HG03571 (cell line): ENCODE measurements at regions not wholly inside any gene's neighbourhood (a gene's known extent, or its start where the extent isn't known, plus 50 kb on each side); places are given as distances from the start of the nearest gene placed in this dataset.
"Not testable (repeated sequence)": the region's sequence is repeated elsewhere in the genome, so short reads cannot be mapped to it uniquely, and the experiment has no call there.

Experiments
- ATAC-seq: cut with Tn5 transposase; IDR thresholded peaks from one replicate; pipeline ENCODE4 v1.9.1; 2021; ENCODE audit not compliant: unreplicated experiment

DNA sequence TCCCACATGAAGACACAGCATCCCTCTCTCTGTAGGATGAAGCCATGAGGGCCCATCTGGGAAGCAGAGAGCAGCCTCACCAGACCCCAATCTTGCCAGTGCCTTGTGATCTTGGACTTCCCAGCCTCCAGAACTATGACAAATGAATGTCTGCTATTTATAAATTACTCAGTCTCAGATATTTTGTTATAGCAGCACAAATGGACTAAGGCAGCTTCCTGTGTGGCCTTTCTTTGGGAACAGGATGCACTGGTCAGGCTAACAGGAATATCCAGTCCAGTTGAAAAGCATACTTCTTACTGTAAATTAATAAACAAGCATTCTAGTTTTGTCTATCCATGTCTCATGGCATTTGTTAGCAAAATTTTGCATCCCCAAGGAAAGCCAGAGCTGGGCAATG, 134.1 kb upstream of the ETV3 start:
- no peak for ATAC-seq

DNA sequence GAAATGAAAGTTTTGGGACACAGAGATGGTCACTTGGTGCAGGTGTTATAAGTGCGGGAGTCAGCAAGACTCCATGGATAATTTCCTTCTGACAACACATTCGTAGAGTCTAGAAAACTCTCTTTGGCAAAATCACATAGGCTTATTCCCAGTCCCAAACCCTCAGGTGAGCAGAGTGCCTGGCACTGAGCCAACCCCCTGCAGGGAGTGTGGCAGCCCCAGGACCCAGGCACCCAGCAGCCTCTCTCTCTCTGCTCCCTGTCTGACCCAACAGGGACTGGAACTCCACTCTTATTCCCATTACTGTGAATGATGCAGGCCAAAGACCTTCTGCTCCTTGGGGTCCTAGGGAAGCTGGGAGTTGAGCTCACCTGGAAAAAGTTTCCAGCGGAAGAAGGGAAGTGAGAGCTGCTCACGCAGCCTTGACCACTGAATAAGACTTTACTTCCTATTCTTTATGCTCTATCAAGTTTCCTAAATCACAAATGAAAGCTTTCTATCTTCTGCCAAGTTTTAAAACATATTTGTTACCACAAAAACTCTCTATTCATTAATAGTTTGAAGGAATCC, 132.6 kb upstream of the ETV3 start:
- no peak for ATAC-seq

DNA sequence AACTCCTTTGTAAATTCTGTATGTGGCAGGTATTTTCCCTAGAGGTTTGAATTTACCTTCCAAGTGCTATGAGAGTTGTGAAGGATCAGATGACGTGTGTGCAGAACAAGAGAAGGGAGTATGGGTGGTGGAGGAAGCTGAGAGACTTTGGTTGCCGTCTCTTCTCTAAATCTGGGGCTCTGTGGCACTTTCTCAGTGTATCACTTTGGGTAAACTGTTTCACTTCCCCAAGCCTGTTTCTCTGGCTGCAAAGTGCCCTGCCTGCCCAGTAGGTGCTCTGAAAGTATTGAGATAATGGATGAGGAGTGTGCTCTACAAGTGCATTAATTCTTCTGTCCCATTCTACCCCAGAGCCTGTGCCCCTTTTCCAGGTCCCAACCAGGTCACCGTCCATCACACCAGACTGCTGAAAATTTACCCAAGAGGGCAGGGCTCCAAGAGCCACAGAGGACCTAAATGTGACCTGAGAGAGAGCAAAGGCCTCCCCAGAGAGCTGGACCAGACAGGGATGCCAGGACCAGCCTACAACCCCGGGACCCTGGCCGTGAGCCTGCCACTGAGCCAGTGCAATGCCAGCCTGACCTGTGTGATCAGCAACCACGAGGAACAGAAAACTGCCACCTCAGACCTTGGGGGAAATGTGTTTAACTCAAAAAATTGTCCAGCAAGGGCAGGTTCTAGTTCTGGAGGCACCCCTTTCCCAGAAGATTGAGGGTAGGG, 131.6 kb upstream of the ETV3 start:
- ATAC-seq, result peak; percentile 76

DNA sequence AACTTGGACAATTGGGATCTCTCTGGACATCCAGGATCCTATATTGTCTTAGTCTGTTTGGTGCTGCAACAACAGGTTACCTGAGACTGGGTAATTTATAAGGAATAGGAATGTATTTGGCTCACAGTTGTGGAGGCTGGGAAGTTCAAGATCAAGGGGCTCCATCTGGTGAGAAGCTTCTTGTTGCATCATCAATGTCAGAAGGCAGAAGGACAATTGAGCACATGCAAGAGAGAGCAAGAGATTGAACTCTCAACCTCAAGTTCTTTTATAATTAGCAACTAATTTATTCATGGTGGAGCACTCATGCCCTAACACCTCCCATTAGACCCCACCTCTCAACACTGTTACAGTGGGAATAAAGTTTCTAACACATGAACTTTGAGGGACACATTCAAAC, 124.7 kb upstream of the ETV3 start:
- ATAC-seq, result no peak

DNA sequence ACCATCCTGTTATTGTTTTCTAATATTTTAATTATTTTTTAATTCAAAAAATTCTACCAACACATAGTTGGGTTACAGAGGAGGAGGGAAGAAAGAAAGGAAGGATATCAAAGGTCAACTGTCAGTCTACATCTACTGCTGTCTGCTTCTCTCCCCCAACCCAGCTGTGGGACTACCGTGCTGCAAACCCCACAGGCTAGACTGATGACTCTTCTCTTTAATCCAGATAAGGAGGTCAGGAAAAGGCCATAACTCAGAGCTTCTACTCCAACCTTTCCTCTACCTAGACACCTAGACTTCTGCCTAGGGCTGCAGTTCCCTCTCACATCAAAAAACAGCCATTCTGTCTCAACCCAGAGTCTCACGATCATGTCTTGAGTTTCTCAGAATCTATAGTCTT, 124.2 kb upstream of the ETV3 start:
- ATAC-seq, result no peak

DNA sequence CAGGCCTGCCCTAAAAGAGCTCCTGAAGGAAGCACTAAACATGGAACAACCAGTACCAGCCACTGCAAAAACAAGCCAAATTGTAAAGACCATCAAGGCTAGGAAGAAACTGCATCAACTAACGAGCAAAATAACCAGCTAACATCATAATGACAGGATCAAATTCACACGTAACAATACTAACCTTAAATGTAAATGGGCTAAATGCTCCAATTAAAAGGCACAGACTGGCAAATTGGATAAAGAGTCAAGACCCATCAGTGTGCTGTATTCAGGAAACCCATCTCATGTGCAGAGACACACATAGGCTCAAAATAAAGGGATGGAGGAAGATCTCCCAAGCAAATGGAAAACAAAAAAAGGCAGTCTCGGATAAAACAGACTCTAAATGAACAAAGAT, 117.7 kb upstream of the ETV3 start:
- not testable (repeated sequence) for ATAC-seq

DNA sequence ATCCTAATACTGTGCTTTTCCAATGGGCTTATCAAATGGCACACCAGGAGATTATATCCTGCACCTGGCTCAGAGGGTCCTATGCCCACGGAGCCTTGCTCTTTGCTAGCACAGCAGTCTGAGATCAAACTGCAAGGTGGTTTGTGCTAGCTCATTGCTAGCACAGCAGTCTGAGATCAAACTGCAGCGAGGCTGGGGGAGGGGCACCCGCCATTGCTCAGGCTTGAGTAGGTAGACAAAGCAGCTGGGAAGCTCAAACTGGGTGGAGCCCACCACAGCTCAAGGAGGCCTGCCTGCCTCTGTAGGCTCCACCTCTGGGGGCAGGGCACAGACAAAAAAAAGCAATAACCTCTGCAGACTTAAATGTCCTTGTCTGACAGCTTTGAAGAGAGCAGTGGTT, 116.0 kb upstream of the ETV3 start:
- not testable (repeated sequence) for ATAC-seq

DNA sequence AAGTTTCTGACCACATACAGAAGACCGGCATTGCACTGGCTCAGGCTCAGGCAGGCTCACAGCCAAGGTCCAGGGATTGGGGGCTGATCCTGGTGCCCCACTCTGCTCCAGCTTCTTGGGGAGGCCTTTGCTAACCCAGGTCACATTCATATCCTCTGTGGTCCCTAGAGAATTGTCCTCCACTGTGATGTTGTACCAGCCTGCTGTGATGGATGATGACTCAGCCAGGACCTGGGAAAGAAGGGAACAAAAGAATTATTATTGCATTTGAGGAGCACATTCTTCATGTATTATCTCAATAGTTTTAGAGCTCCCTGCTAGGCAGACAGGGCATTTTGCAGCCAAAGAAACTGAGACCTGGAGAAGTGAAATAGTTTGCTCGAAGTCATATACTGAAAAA, 114.3 kb upstream of the ETV3 start:
- no peak for ATAC-seq

DNA sequence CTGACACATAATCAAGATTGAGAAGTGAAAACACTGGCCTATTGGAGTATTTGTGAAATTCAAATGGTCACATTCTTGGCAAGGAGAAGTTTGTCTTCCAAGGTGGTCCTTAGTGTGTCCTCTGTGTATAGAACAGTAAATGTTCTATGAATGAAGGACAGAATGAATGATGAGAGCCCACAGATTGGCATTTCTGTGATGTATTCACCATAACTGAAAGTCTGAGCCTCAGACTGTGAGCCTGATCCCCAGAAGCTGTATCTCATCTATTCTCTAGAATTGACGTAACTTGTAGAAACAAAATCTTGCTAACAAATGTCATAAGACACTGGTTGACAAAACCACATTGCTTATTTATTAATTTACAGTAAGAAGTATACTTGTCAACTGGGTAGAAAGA, 111.5 kb upstream of the ETV3 start:
- ATAC-seq, result no peak

DNA sequence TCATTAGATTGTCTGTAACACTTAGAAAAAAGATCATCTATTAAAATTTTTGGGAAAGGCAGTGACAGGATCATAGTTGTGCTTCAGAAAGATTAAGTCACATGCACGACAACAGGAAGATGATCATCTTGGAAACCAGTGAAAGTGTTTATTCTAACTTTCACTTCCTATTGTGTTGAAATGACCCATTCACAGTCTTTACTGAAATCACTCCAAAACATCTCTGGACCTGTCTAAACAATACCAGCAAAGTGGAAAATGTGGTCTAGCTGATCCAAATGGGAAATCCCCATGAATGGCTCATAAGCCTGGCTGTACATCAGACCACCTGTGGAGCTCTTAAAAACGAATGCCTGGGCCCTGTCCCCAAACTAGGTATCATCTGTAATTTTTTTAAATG, 111.1 kb upstream of the ETV3 start:
- ATAC-seq, result no peak

DNA sequence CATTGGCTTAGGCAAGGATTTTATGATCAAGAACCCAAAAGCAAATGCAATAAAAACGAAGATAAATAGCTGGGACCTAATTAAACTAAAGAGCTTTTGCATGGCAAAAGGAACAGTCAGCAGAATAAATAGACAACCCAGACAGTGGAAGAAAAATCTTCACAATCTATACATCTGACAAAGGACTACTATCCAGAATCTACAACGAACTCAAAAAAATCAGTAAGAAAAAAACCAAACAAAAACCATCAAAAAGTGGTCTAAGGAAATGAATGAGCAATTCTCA, 109.5 kb upstream of the ETV3 start:
- not testable (repeated sequence) for ATAC-seq

DNA sequence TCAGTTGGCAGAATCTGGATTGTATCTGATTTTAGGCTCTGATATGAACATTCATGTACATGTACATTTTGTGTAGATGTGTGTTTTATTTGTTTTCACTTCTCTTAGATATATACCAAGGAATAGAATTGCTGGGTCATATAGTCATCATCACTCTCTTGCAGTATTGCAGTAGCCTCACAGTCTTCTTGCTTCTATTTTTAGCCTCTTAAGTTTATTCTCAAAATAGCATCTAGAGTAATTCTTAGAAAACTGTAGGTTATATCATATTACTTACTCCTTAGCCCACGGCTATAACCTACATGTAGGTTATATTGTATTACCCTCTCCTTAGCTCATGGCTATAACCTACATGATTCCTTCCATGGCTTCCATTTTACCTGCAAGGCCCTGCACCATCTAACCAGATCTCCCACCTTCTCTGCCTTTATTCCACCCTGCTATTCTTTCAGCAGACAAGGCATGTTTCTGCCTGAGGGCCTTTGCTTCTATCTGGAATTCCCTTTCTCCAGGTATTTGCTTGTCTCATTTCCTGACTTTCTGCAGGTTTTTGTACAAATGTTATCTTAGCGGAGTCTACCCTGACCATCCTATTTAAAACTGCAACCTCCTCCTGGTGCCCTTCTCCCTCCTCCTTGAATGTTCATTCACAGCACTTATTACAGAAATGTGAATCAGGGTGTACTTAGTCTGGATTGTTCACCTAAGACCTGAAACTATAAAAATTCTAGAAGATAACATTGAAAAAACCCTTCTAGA, 109.0 kb upstream of the ETV3 start:
- ATAC-seq, result no peak

DNA sequence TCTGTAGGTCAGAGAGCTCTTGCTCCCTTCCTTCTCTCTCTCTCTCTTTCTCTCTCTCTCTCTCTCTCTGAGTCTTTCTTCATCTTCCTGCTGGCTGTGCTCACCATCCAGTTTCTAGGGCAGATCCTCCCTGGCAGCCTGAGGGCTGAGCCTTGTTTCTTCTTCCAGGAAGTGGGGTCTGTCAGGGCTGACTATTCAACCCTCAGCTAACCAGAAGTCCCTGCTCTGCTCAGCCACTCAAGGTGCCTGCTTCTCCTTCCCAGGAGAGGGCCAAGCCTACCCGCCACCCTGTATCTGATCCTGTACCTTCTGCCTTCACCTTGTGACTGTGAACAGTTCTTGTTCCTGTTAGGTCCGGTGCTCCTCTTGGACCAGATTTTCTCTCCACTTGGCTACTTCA, 107.6 kb upstream of the ETV3 start:
- ATAC-seq, result no peak

DNA sequence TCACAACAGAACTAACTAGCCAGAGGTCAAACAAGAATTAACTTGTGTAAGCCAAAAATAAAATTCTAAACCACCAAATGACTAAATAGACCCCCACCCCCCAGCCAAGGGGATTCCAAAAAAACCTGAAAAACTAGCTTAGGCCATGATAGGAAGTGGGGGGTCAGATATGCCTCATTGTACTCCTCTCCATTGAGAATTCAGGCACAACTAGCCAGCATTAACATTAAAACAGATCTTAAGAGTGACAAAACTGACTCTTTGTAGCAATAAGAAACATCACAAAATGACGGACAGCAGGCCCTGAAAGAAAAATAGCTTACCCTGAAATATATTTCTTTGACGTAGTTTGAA, 103.0 kb upstream of the ETV3 start:
- ATAC-seq, result no peak

DNA sequence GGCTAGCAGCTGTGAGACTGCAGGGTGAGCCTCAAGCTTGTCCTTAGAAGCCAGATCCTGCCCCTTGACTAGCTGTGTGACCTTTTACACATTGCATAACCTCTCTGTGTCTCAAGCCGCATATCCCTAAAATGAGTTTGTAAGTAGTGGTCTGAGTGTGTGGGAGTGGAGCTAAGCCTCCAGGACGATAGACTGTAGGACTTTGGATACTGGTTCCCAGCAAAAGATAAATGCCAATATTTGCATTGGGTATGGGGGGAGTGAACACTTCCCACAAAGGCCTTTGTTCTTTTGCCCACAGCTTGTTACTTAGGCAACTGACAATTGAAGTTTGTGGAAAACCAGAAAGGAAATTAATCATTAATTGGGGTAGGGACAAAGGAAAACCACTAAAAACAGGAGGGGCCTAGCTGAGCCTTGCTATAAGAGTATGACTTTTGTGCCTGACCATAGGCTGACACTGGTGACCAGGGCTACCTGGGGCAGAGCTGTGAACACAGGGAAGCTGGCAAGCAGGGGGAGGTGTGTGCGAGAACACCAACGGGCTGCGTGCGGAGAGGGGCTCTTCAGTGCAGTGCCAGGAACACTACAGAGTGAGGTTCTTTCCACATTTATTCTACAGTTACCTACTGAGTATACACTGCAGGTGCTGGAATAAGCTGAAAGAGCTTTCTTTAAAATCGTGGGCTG, 102.4 kb upstream of the ETV3 start:
- ATAC-seq, result peak; percentile 56

DNA sequence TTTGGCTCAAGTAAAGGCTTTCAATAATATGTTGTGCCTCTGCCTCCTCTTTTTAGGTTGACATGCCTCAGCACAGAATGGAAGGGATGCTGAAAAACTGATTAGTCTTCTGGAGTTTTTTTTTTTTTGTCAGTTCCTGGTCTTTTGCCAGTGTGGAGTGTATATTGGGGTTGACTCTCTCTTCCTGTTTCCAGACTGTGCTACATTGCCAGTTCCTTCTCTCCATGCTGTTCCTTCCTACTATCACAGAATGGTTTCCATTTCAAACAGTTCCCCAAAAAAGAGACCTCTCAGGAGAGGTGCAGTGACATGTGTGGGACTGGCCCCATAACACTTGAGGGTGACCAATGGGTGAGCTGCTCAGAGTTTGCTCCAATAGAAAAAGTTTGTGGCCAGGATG, 101.7 kb upstream of the ETV3 start:
- ATAC-seq, result no peak

DNA sequence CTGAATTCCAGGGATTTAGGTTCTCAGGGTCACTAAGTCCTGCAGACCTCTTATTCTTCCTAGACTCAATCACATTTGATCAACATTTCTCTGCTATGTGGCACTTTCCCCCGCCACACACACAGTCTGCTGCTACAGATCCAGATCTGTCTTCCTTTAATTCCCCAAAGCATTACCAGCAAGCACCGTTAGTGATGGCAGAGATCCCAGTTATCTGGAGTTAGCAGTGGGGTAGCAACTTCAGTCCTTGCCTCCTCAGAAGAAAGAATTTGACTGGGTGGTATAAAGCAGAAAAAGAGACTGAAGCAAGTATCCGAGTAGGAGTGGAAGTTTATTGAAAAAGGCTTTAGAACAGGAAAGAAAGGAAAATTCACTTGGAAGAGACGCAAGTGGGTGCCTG, 100.4 kb upstream of the ETV3 start:
- no peak for ATAC-seq

DNA sequence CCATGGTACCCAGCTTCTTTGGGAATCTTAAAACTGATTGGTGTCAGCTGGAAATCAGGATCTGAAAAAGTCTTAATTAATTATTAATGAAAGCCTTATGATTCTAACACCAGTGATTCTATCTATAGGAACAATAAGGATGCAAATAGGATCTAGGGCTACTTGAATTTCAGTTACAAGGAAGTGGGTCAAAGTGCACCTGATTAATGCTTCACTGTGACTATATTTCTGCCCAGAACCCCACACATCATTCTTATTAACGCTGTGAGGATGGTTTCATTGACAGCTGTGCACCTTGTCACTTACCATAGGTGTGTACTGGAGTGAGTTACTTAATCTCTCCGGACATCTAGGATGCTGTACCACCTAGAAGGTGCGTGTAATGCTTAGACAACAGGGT, 99.8 kb upstream of the ETV3 start:
- ATAC-seq, result no peak

DNA sequence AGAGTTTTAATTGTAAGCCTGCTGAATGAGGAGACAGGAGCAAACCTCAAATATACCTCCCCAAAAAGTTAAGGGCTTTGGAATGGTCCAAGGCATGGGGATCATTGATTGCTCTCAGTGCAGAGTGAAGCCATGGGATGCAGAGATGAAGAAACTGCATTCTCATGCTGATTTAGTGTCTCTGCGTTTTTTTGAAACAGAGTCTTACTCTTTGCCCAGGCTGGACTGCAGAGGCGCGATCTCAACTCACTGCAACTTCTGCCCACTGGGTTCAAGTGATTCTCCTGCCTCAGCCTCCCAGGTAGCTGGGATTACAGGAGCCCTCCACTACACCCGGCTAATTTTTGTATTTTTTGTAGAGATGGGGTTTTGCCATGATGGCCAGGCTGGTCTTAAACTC, 99.3 kb upstream of the ETV3 start:
- ATAC-seq, result no peak

DNA sequence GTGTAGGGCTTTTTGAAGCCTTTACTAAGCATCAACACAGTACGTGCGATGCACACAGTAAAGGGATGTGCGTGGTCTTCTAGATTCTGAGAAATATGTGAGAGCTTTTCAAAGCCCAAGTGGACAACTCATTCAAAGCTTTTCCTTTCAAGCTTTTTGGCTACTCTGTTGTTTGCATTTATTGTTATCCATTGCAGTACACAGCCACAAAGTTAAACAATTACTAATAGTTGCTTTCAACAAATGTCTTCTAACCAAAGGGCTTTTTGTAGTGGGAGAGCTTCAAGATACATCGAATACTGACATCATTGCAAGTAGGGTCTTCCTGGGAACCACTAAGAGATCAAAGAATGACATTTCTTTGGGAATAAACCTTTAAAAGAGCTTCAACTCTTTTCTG, 97.9 kb upstream of the ETV3 start:
- no peak for ATAC-seq

DNA sequence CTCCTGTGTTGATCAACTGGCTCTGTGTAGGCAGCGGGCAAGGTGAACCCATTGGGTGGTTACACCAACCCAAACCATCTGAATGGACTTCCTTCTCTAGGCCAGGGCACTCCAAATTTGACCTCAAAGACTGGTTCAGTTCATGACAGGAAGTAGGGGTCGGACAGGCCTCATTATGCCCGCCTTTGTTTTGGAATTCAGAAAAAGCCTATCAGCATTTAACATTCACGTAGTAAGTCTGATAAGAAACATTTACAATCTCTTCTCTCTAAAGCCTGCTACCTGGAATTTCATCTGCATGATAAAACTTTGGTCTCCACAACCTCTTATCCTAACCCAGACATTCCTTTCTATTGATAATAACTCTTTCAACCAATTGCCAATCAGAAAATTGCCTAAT, 97.1 kb upstream of the ETV3 start:
- ATAC-seq, result no peak

DNA sequence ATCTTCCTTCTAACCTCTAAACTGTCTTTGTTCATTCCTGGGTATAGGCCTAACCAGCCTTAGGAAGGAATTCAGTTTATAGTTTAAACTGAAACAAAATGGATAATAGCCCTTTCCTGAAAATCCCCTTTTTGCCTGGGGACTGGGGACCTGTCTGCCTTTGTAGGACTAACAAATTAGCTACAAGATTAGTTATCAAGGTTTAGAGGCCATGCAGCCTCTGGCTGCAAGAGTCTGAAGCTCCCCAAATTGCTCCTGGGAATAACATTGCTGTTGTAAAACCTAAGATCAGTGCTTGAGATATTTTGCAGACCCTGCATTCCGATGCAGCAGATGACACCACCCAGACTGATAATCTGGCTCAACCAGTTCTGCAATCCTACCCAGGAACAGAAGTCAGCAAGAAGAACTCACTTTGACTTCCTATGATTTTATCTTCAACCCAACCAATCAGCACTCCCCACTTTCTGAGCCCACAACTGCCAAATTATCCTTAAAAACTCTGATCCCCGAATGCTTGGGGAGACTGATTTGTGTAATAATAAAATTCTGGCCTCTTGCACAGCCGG, 96.6 kb upstream of the ETV3 start:
- ATAC-seq, result no peak
